SK-N-MC (cell line): ENCODE measurements at regions not wholly inside any gene's neighbourhood (a gene's known extent, or its start where the extent isn't known, plus 50 kb on each side); places are given as distances from the start of the nearest gene placed in this dataset.

ENCODE experiments used
- DNase-seq: peaks from one replicate; pipeline ENCODE4 v3.0.0-alpha.2; 2011; ENCODE audit warnings: low read depth, low spot score
- H3K27ac ChIP-seq: fragments of 200-600 bp; sonication (generic); 2 replicates; pipeline ENCODE4 v1.5.1; 2016; ENCODE audit warnings: mixed run types
- H3K36me3 ChIP-seq: fragments of 200-600 bp; sonication (generic); 2 replicates; pipeline ENCODE4 v1.6.1; 2017; ENCODE audit warnings: antibody characterized with exemption, low read length, mixed read lengths; ENCODE audit not compliant: insufficient read depth
- H3K4me3 ChIP-seq: fragments of 200-600 bp; sonication (generic); 2 replicates; pipeline ENCODE4 v1.5.1; 2016
- H3K9ac ChIP-seq: fragments of 200-600 bp; sonication (generic); 2 replicates; pipeline ENCODE4 v1.8.0; 2017; ENCODE audit warnings: mixed run types, mixed read lengths; ENCODE audit not compliant: insufficient read length
- H3K9me3 ChIP-seq: fragments of 200-600 bp; sonication (generic); 2 replicates; pipeline ENCODE4 v1.6.1; 2017; ENCODE audit warnings: low read depth, mild to moderate bottlenecking, antibody characterized with exemption, low read length, moderate library complexity, mixed read lengths
- EZH2 ChIP-seq: fragments of 200-600 bp; sonication (generic); IDR thresholded peaks from one replicate; pipeline ENCODE4 v1.6.1; 2017; ENCODE audit warnings: antibody characterized with exemption
- FOXP2 ChIP-seq: optimal IDR thresholded peaks from 2 replicates; pipeline ENCODE3; 2011; ENCODE audit warnings: mild to moderate bottlenecking, moderate library complexity; ENCODE audit not compliant: insufficient read depth; ENCODE audit errors: extremely low read length, control extremely low read depth
- POLR2AphosphoS5 ChIP-seq: IDR thresholded peaks from 2 replicates; pipeline ENCODE4 v1.6.1; 2012; ENCODE audit warnings: mild to moderate bottlenecking, low read depth, low read length, borderline replicate concordance

GRCh38 chr11:70505761-70506657, 107.7 kb downstream of the CTTN start:
- no peak for DNase-seq
- no peaks in the 10 kb centered on the region for H3K9me3 ChIP-seq
- TF ChIP-seq FOXP2 (no peak), EZH2 (no peak), POLR2AphosphoS5 (no peak)
- no peak overlapping the region for H3K9ac ChIP-seq
- H3K4me3 ChIP-seq = no peak overlapping the region
- no peaks in the 10 kb centered on the region for H3K36me3 ChIP-seq
- no peak overlapping the region for H3K27ac ChIP-seq

GRCh38 chr11:70506658-70506970, 108.3 kb downstream of the CTTN start:
- no peaks in the 10 kb centered on the region for H3K36me3 ChIP-seq
- TF ChIP-seq POLR2AphosphoS5 (no peak), EZH2 (no peak), FOXP2 (no peak)
- no peaks in the 10 kb centered on the region for H3K9me3 ChIP-seq
- DNase-seq = no peak
- no peak overlapping the region for H3K9ac ChIP-seq
- no peak overlapping the region for H3K4me3 ChIP-seq
- no peak overlapping the region for H3K27ac ChIP-seq

GRCh38 chr11:70506986-70507385, 108.7 kb downstream of the CTTN start:
- TF ChIP-seq FOXP2 = no peak
- TF ChIP-seq POLR2AphosphoS5 = no peak
- TF ChIP-seq EZH2 = no peak
- no peak overlapping the region for H3K27ac ChIP-seq
- no peaks in the 10 kb centered on the region for H3K9me3 ChIP-seq
- H3K4me3 ChIP-seq = no peak overlapping the region
- H3K36me3 ChIP-seq = no peaks in the 10 kb centered on the region
- DNase-seq = no peak
- no peak overlapping the region for H3K9ac ChIP-seq

- DNase-seq = no peak
- Histone ChIP-seq H3K27ac (no peak overlapping the region), H3K9ac (no peak overlapping the region), H3K36me3 (no peaks in the 10 kb centered on the region), H3K4me3 (no peak overlapping the region), H3K9me3 (0 out of 2 replicates have a peak, but pooled peaks cover 1% of the 10 kb centered on the region)
- TF ChIP-seq EZH2 (no peak), FOXP2 (no peak), POLR2AphosphoS5 (no peak)
Measured at GRCh38 chr11:70507466-70508230, 109.3 kb downstream of the CTTN start.

- no peak for TF ChIP-seq EZH2
- TF ChIP-seq FOXP2 = no peak
- TF ChIP-seq POLR2AphosphoS5 = no peak
- H3K36me3 ChIP-seq = no peaks in the 10 kb centered on the region
- no peak overlapping the region for H3K4me3 ChIP-seq
- no peak overlapping the region for H3K27ac ChIP-seq
- peaks cover 4% of the 10 kb centered on the region; the same call in 1 of the 2 replicates for H3K9me3 ChIP-seq
- DNase-seq = no peak
- no peak overlapping the region for H3K9ac ChIP-seq
Measured at GRCh38 chr11:70508231-70508480, 109.8 kb downstream of the CTTN start.

- H3K27ac ChIP-seq = no peak overlapping the region
- no peak overlapping the region for H3K9ac ChIP-seq
- peaks cover 4% of the 10 kb centered on the region; the same call in 1 of the 2 replicates for H3K9me3 ChIP-seq
- no peak for DNase-seq
- H3K4me3 ChIP-seq = no peak overlapping the region
- TF ChIP-seq FOXP2 = no peak
- no peak for TF ChIP-seq POLR2AphosphoS5
- no peaks in the 10 kb centered on the region for H3K36me3 ChIP-seq
Measured at GRCh38 chr11:70509476-70509875, 111.1 kb downstream of the CTTN start.

- no peak for DNase-seq
- no peak overlapping the region for H3K27ac ChIP-seq
- H3K4me3 ChIP-seq = no peak overlapping the region
- no peak overlapping the region for H3K9ac ChIP-seq
- peaks cover 4% of the 10 kb centered on the region; the same call in 1 of the 2 replicates for H3K9me3 ChIP-seq
- H3K36me3 ChIP-seq = no peaks in the 10 kb centered on the region
- TF ChIP-seq EZH2 (no peak), FOXP2 (no peak), POLR2AphosphoS5 (no peak)
Measured at GRCh38 chr11:70510106-70510505, 111.8 kb downstream of the CTTN start.

GRCh38 chr11:70510571-70510970, 112.2 kb downstream of the CTTN start:
- TF ChIP-seq EZH2 = no peak
- TF ChIP-seq FOXP2 = no peak
- no peak for TF ChIP-seq POLR2AphosphoS5
- Histone ChIP-seq H3K9ac (no peak overlapping the region), H3K4me3 (no peak overlapping the region), H3K36me3 (no peaks in the 10 kb centered on the region), H3K9me3 (peaks cover 4% of the 10 kb centered on the region; the same call in 1 of the 2 replicates), H3K27ac (no peak overlapping the region)
- no peak for DNase-seq

- TF ChIP-seq POLR2AphosphoS5 (no peak), FOXP2 (no peak), EZH2 (no peak)
- DNase-seq = no peak
- H3K4me3 ChIP-seq = no peak overlapping the region
- H3K27ac ChIP-seq = no peak overlapping the region
- H3K36me3 ChIP-seq = no peaks in the 10 kb centered on the region
- no peak overlapping the region for H3K9ac ChIP-seq
- H3K9me3 ChIP-seq = peaks cover 4% of the 10 kb centered on the region; the same call in 1 of the 2 replicates
Measured at GRCh38 chr11:70511345-70511744, 113.0 kb downstream of the CTTN start.
